Prostate gland (tissue), 2 donors: ENCODE measurements at regions not wholly inside any gene's neighbourhood (a gene's known extent, or its start where the extent isn't known, plus 50 kb on each side); places are given as distances from the start of the nearest gene placed in this dataset.

ENCODE experiments used
- DNase-seq: peaks from one replicate; pipeline ENCODE4 v3.0.0-alpha.2; 2019; ENCODE audit warnings: low spot score
- H3K27ac ChIP-seq, 2 donors: fragments of 200-600 bp; sonication (generic); 2 replicates each; pipeline ENCODE4 v1.5.1; 2017 to 2019
- H3K27me3 ChIP-seq: fragments of 200-600 bp; sonication (generic); replicated peaks from 2 replicates; pipeline ENCODE4 v1.5.1; 2019; ENCODE audit not compliant: insufficient read depth
- H3K36me3 ChIP-seq, 2 donors: fragments of 200-600 bp; sonication (generic); 1 replicate in 1 of 2; 2 replicates in 1 of 2; pipeline versions ENCODE4 v1.5.1 to v1.8.1; 2017 to 2019
- H3K4me1 ChIP-seq: fragments of 200-600 bp; sonication (generic); replicated peaks from 2 replicates; pipeline ENCODE4 v1.5.1; 2019
- H3K4me3 ChIP-seq, 2 donors: fragments of 200-600 bp; sonication (generic); 2 replicates each; pipeline ENCODE4 v1.5.1; 2017 to 2019
- H3K9me3 ChIP-seq: fragments of 200-600 bp; sonication (generic); 2 replicates; pipeline ENCODE4 v1.5.1; 2017
- CTCF ChIP-seq, 4 experiments: fragments of 200-600 bp in 2 of 4; fragments of 450-650 bp in 2 of 4; sonication (generic) in 2 of 4; IDR thresholded peaks; 1 replicate in 3 of 4; 2 replicates in 1 of 4; pipeline ENCODE4 v1.5.1; 2016 to 2019; ENCODE audit warnings: antibody characterized with exemption in 4 of 4, mild to moderate bottlenecking in 2 of 4, moderate library complexity in 2 of 4
- POLR2A ChIP-seq: fragments of 450-650 bp; IDR thresholded peaks from one replicate; pipeline ENCODE4 v1.6.1; 2016; ENCODE audit warnings: antibody characterized with exemption, mild to moderate bottlenecking
- POLR2AphosphoS5 ChIP-seq: sonication (generic); formaldehyde crosslinking; IDR thresholded peaks from one replicate; pipeline ENCODE4 v1.6.1; 2017; ENCODE audit warnings: antibody characterized with exemption
- WGBS: methylation state at CpG from one replicate; pipeline ENCODE4 v1.1.5; 2018; 5-methylcytosine and 5-hydroxymethylcytosine counted together
- intact Hi-C: fragments of 100-400 bp; cut with DNase I; formaldehyde crosslinking; loops from one replicate; pipeline ENCODE4 v1.14.2; 2022

GRCh38 chr5:143733665-143734455, 78.1 kb upstream of the HMHB1 start:
- Histone ChIP-seq H3K9me3 (no peaks in the 10 kb centered on the region), H3K27me3 (no peaks in the 10 kb centered on the region), H3K36me3 (no peaks in the 10 kb centered on the region), H3K4me1 (no peaks in the 10 kb centered on the region), H3K27ac (no peak overlapping the region), H3K4me3 (no peak overlapping the region)
- TF ChIP-seq POLR2AphosphoS5 (no peak), POLR2A (no peak), CTCF (IDR thresholded peaks at IDR 0.05) (no peak)
- WGBS = 90% methylated on average over 6 of the region's 6 CpGs
- no peak for DNase-seq
- intact Hi-C loops = no loop called here

DNA sequence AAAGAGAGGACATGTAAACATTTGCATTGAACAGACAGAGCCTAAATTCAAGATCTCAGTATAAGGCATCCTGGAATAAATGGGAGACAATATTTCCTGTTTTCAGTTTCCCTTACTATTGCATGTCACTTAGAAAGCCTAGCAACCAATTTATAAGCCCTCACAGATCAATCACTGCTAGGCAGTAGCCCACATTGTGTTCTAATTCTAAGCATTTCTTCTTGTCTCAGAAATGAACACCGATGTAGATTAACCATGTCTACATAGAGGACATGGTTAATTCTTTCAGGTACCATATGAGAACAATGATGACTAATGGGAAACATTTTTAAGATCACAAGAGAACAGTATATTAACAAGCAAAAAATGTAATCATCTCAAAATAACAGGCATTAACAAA, 79.6 kb upstream of the HMHB1 start:
- H3K9me3 ChIP-seq = no peaks in the 10 kb centered on the region
- no peaks in the 10 kb centered on the region for H3K4me1 ChIP-seq
- H3K27me3 ChIP-seq = no peaks in the 10 kb centered on the region
- 98% methylated on average over 1 of the region's 1 CpG for WGBS
- intact Hi-C loops = no loop called here
- H3K36me3 ChIP-seq = no peaks in the 10 kb centered on the region
- no peak for TF ChIP-seq CTCF (IDR thresholded peaks at IDR 0.05)
- no peak for TF ChIP-seq POLR2A
- TF ChIP-seq POLR2AphosphoS5 = no peak
- H3K4me3 ChIP-seq = no peak overlapping the region
- DNase-seq = no peak
- H3K27ac ChIP-seq = no peak overlapping the region

DNA sequence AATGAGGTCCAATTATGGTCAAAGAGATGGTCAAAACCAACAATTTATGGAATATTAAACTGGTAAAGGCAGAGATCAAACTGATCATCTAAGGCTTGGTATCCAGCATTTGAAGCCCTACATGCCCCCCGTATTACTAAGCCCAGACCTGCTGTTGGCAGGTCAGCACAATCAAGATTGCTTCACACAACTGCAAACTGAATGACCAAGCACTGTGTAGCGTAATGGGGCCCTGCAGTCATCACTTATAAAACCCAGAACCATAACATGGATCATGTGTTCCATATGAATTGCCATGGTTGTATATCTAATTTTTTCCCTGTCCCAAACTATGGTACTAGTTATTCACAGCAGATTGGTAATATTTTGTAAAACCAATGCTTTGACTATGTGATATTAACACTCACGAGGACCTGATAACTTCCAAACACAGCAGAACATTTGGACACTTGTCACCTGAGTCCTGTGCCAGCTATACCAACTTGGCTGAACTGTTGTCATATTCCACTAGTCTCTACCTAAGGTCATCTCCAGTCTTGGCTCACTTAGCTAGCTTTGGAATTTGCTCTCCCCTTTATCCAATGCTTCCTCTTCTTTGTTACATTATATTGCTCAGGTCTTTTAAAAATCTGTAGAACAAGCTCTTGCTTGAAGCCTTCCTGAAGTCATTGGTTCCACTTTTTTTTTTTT, 81.7 kb upstream of the HMHB1 start:
- Histone ChIP-seq H3K36me3 (no peaks in the 10 kb centered on the region), H3K9me3 (no peaks in the 10 kb centered on the region), H3K4me3 (no peak overlapping the region), H3K27me3 (no peaks in the 10 kb centered on the region), H3K4me1 (no peaks in the 10 kb centered on the region), H3K27ac (no peak overlapping the region)
- TF ChIP-seq POLR2A = no peak
- no peak for TF ChIP-seq POLR2AphosphoS5
- no peak for TF ChIP-seq CTCF (IDR thresholded peaks at IDR 0.05)
- intact Hi-C loops = no loop called here
- DNase-seq = no peak
- 92% methylated on average over 3 of the region's 3 CpGs for WGBS

GRCh38 chr5:143729334-143729946, 82.5 kb upstream of the HMHB1 start:
- no peak for TF ChIP-seq CTCF (IDR thresholded peaks at IDR 0.05)
- no peak for TF ChIP-seq POLR2AphosphoS5
- no peak for TF ChIP-seq POLR2A
- no peak for DNase-seq
- WGBS = 33% methylated on average over 1 of the region's 1 CpG
- intact Hi-C loops = no loop called here
- no peak overlapping the region for H3K4me3 ChIP-seq
- no peaks in the 10 kb centered on the region for H3K9me3 ChIP-seq
- H3K27me3 ChIP-seq = no peaks in the 10 kb centered on the region
- no peaks in the 10 kb centered on the region for H3K4me1 ChIP-seq
- no peak overlapping the region for H3K27ac ChIP-seq
- no peaks in the 10 kb centered on the region for H3K36me3 ChIP-seq
